ENCODE measurements at regions not wholly inside any gene's neighbourhood (a gene's known extent, or its start where the extent isn't known, plus 50 kb on each side); places are given as distances from the start of the nearest gene placed in this dataset.

DNA sequence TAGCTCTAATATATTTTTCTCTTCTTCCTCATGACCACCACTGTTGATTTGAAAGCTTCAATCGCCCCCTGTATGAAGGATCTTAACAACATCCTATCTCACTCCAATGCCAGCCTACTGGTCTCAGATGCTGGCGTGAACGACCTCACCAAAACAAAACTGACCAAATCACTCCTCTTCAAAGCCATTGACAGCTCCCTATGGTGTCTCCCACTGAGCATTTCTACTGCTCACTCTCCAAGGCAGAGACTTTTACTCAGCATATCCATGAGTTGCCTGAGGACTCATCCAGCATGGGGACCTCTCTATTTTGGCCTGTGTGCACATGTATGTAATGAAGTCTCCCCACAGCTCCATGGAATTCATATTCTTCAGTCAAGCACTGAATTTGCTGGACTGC is 520.4 kb downstream of the TFAP2B start:
- H3K4me1 Mint-ChIP-seq: no peaks in the 10 kb centered on the region
- Histone ChIP-seq H2AFZ (ENCODE audit: insufficient read depth, low read depth, low read length, poor library complexity, severe bottlenecking) (no peak overlapping the region), H3K9me3 (ENCODE audit: control extremely low read depth in 1 of 3, control insufficient read depth in 2 of 3, insufficient read depth in 1 of 3, low read length in 2 of 3) (no peaks in the 10 kb centered on the region), H3K79me2 (ENCODE audit: control insufficient read depth, insufficient read depth, low read length) (no peaks in the 10 kb centered on the region), H3K36me3 (replicated peaks in 1 of 2; ENCODE audit: control extremely low read depth in 1 of 2, control insufficient read depth in 1 of 2, extremely low read depth in 1 of 2, insufficient read depth in 2 of 2, low read length in 1 of 2) (no peaks in the 10 kb centered on the region), H3K27me3 (replicated peaks in 1 of 4; ENCODE audit: control extremely low read depth in 1 of 4, control insufficient read depth in 3 of 4, insufficient read depth in 4 of 4, low read length in 3 of 4) (no peaks in the 10 kb centered on the region), H3K4me3 (ENCODE audit: control extremely low read depth in 1 of 5, extremely low read depth in 1 of 5, insufficient read depth in 1 of 5, low read depth in 2 of 5, low read length in 4 of 5) (no peak overlapping the region), H3K4me1 (ENCODE audit: control insufficient read depth in 2 of 2, insufficient read depth in 2 of 2, low read length in 2 of 2) (no peaks in the 10 kb centered on the region), H3K4me2 (replicated peaks; ENCODE audit: low read depth, low read length, poor library complexity, severe bottlenecking) (no peak overlapping the region), H3K27ac (ENCODE audit: low read length in 2 of 2) (no peak overlapping the region), H3K9ac (ENCODE audit: low read length) (no peak overlapping the region), H4K20me1 (ENCODE audit: control insufficient read depth, insufficient read depth, low read length, poor library complexity, severe bottlenecking) (no peaks in the 10 kb centered on the region)
- no peaks in the 10 kb centered on the region for H3K27me3 Mint-ChIP-seq
- ChIA-PET POLR2A (no interaction called here), CTCF (no interaction called here)
- 79% methylated on average over 3 of the region's 3 CpGs for WGBS (ENCODE audit: insufficient coverage)
- H3K4me3 Mint-ChIP-seq: no peak overlapping the region
- ATAC-seq (ENCODE audit: low read depth): no peak
- TF ChIP-seq, protein P1, sequence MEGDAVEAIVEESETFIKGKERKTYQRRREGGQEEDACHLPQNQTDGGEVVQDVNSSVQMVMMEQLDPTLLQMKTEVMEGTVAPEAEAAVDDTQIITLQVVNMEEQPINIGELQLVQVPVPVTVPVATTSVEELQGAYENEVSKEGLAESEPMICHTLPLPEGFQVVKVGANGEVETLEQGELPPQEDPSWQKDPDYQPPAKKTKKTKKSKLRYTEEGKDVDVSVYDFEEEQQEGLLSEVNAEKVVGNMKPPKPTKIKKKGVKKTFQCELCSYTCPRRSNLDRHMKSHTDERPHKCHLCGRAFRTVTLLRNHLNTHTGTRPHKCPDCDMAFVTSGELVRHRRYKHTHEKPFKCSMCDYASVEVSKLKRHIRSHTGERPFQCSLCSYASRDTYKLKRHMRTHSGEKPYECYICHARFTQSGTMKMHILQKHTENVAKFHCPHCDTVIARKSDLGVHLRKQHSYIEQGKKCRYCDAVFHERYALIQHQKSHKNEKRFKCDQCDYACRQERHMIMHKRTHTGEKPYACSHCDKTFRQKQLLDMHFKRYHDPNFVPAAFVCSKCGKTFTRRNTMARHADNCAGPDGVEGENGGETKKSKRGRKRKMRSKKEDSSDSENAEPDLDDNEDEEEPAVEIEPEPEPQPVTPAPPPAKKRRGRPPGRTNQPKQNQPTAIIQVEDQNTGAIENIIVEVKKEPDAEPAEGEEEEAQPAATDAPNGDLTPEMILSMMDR (IDR thresholded peaks at IDR 0.05): no peak
- no peak for TF ChIP-seq EZH2 (IDR thresholded peaks at IDR 0.05; ENCODE audit: borderline replicate concordance, insufficient read depth, low read depth, low read length, poor library complexity, severe bottlenecking)
- H3K9me3 Mint-ChIP-seq (ENCODE audit: insufficient read depth): no peaks in the 10 kb centered on the region
- intact Hi-C loops (cut with micrococcal nuclease): no loop called here
- no peak overlapping the region for H3K27ac Mint-ChIP-seq
- no peak for DNase-seq

DNA sequence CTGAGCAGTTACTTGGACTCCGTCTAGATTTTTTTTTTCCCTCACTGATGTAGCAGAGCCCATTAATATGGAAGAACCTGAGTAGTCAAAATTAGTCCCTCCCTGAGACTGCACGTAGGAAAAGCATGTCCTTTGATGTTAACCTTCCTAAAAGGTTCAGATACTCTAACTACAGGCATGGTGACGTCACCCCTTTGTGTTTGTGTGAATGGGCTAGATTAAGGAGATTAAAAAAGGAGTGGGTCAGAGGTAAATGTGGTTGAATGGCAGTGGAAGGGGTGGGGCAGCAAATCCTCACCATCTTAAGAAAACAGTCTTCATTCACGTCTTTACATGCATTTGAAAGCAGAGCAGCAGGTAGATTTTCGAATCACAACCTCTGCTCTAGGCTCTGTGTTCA is 521.1 kb downstream of the TFAP2B start:
- intact Hi-C loops (cut with micrococcal nuclease): no loop called here
- no peaks in the 10 kb centered on the region for H3K79me2 ChIP-seq (ENCODE audit: control insufficient read depth, insufficient read depth, low read length)
- no peaks in the 10 kb centered on the region for H3K9me3 ChIP-seq (ENCODE audit: control extremely low read depth in 1 of 3, control insufficient read depth in 2 of 3, insufficient read depth in 1 of 3, low read length in 2 of 3)
- no peaks in the 10 kb centered on the region for H4K20me1 ChIP-seq (ENCODE audit: control insufficient read depth, insufficient read depth, low read length, poor library complexity, severe bottlenecking)
- H3K9ac ChIP-seq (ENCODE audit: low read length): no peak overlapping the region
- CTCF ChIA-PET: no interaction called here
- TF ChIP-seq, protein P1 (IDR thresholded peaks at IDR 0.05): no peak
- no peak for TF ChIP-seq EZH2 (IDR thresholded peaks at IDR 0.05; ENCODE audit: borderline replicate concordance, insufficient read depth, low read depth, low read length, poor library complexity, severe bottlenecking)
- no peak overlapping the region for H3K4me2 ChIP-seq (replicated peaks; ENCODE audit: low read depth, low read length, poor library complexity, severe bottlenecking)
- POLR2A ChIA-PET: no interaction called here
- Mint-ChIP-seq H3K27me3 (no peaks in the 10 kb centered on the region), H3K4me3 (no peak overlapping the region), H3K4me1 (no peaks in the 10 kb centered on the region), H3K9me3 (ENCODE audit: insufficient read depth) (peaks cover under 1% of the 10 kb centered on the region), H3K27ac (no peak overlapping the region)
- H3K4me3 ChIP-seq (ENCODE audit: control extremely low read depth in 1 of 5, extremely low read depth in 1 of 5, insufficient read depth in 1 of 5, low read depth in 2 of 5, low read length in 4 of 5): no peak overlapping the region
- 67% methylated on average over 3 of the region's 5 CpGs for WGBS (ENCODE audit: insufficient coverage)
- ATAC-seq (ENCODE audit: low read depth) (no peak), DNase-seq (no peak)
- H3K36me3 ChIP-seq (replicated peaks in 1 of 2; ENCODE audit: control extremely low read depth in 1 of 2, control insufficient read depth in 1 of 2, extremely low read depth in 1 of 2, insufficient read depth in 2 of 2, low read length in 1 of 2): no peaks in the 10 kb centered on the region
- no peaks in the 10 kb centered on the region for H3K27me3 ChIP-seq (replicated peaks in 1 of 4; ENCODE audit: control extremely low read depth in 1 of 4, control insufficient read depth in 3 of 4, insufficient read depth in 4 of 4, low read length in 3 of 4)
- H3K27ac ChIP-seq (ENCODE audit: low read length in 2 of 2): no peak overlapping the region
- no peaks in the 10 kb centered on the region for H3K4me1 ChIP-seq (ENCODE audit: control insufficient read depth in 2 of 2, insufficient read depth in 2 of 2, low read length in 2 of 2)
- H2AFZ ChIP-seq (ENCODE audit: insufficient read depth, low read depth, low read length, poor library complexity, severe bottlenecking): no peak overlapping the region

Measured in B cell (primary cell).